Stimulated activated CD4-positive, alpha-beta T cell treated with anti-CD3 and anti-CD28 coated beads, Interleukin-1b, Interleukin-23, amount 100 ng/mL, for 1 hour (primary cell): ENCODE measurements at regions not wholly inside any gene's neighbourhood (a gene's known extent, or its start where the extent isn't known, plus 50 kb on each side); places are given as distances from the start of the nearest gene placed in this dataset.
"Not testable (repeated sequence)": the region's sequence is repeated elsewhere in the genome, so short reads cannot be mapped to it uniquely, and the experiment has no call there.

Source experiments
- DNase-seq, 2 donors: peaks; one replicate each; pipeline ENCODE4 v3.0.0-alpha.2; 2020; ENCODE audit warnings: low read depth in 2 of 2

GRCh38 chr2:87409601-87410000, 338.3 kb upstream of the PLGLB2 start:
- not testable (repeated sequence) for DNase-seq

- DNase-seq = not testable (repeated sequence)
Measured at GRCh38 chr2:87410371-87410770, 337.5 kb upstream of the PLGLB2 start.

GRCh38 chr2:87412036-87412820, 335.7 kb upstream of the PLGLB2 start:
- DNase-seq = not testable (repeated sequence)

GRCh38 chr2:87414331-87414730, 333.6 kb upstream of the PLGLB2 start:
- DNase-seq = not testable (repeated sequence)

- DNase-seq = not testable (repeated sequence)
Measured at GRCh38 chr2:87414795-87415570, 332.9 kb upstream of the PLGLB2 start.

- DNase-seq = not testable (repeated sequence)
Measured at GRCh38 chr2:87415586-87416265, 332.2 kb upstream of the PLGLB2 start.

- DNase-seq = not testable (repeated sequence)
Measured at GRCh38 chr2:87416266-87416592, 331.7 kb upstream of the PLGLB2 start.

GRCh38 chr2:87417147-87417546, 330.7 kb upstream of the PLGLB2 start:
- not testable (repeated sequence) for DNase-seq

GRCh38 chr2:87417742-87418567, 329.9 kb upstream of the PLGLB2 start:
- DNase-seq = not testable (repeated sequence)

GRCh38 chr2:87418823-87419822, 328.8 kb upstream of the PLGLB2 start:
- DNase-seq = not testable (repeated sequence)

- not testable (repeated sequence) for DNase-seq
Measured at GRCh38 chr2:87419980-87420379, 327.9 kb upstream of the PLGLB2 start.

GRCh38 chr2:87420954-87421353, 326.9 kb upstream of the PLGLB2 start:
- not testable (repeated sequence) for DNase-seq

GRCh38 chr2:87423796-87424762, 323.8 kb upstream of the PLGLB2 start:
- DNase-seq = not testable (repeated sequence)

- DNase-seq = not testable (repeated sequence)
Measured at GRCh38 chr2:87424763-87425154, 323.1 kb upstream of the PLGLB2 start.

GRCh38 chr2:87425191-87425590, 322.7 kb upstream of the PLGLB2 start:
- DNase-seq = not testable (repeated sequence)

GRCh38 chr2:87425717-87426116, 322.2 kb upstream of the PLGLB2 start:
- DNase-seq = not testable (repeated sequence)

GRCh38 chr2:87428452-87429130, 319.3 kb upstream of the PLGLB2 start:
- not testable (repeated sequence) for DNase-seq

GRCh38 chr2:87429206-87429930, 318.5 kb upstream of the PLGLB2 start:
- not testable (repeated sequence) for DNase-seq
